H9 (cell line): ENCODE measurements at regions not wholly inside any gene's neighbourhood (a gene's known extent, or its start where the extent isn't known, plus 50 kb on each side); places are given as distances from the start of the nearest gene placed in this dataset.

ENCODE experiments used
- DNase-seq: peaks from one replicate; pipeline ENCODE4 v3.0.0-alpha.2; 2017
- H2AFZ ChIP-seq: one replicate; pipeline ENCODE4 v1.6.1; 2013; ENCODE audit warnings: mild to moderate bottlenecking, low read length, control low read depth, moderate library complexity
- H2AK5ac ChIP-seq: 2 replicates; pipeline ENCODE4 v1.6.1; 2013; ENCODE audit warnings: low read length, control low read depth, mixed read lengths; ENCODE audit not compliant: insufficient read length
- H2BK120ac ChIP-seq: one replicate; pipeline ENCODE4 v1.6.1; 2013; ENCODE audit warnings: low read depth, mild to moderate bottlenecking, low read length, control low read depth, inconsistent platforms; ENCODE audit not compliant: poor library complexity, severe bottlenecking
- H2BK12ac ChIP-seq: 2 replicates; pipeline ENCODE4 v1.6.1; 2013; ENCODE audit warnings: low read length, control low read depth, mixed read lengths, low read depth; ENCODE audit not compliant: insufficient read length
- H2BK15ac ChIP-seq: 2 replicates; pipeline ENCODE4 v1.6.1; 2013; ENCODE audit warnings: low read depth, low read length, control low read depth
- H2BK20ac ChIP-seq: one replicate; pipeline ENCODE4 v1.6.1; 2013; ENCODE audit warnings: low read depth, mild to moderate bottlenecking, low read length, control low read depth, inconsistent platforms; ENCODE audit not compliant: poor library complexity, severe bottlenecking
- H2BK5ac ChIP-seq: 2 replicates; pipeline ENCODE4 v1.6.1; 2013; ENCODE audit warnings: low read length, control low read depth, mixed read lengths; ENCODE audit not compliant: insufficient read length
- H3K14ac ChIP-seq: 2 replicates; pipeline ENCODE4 v1.6.1; 2013; ENCODE audit warnings: low read length, control low read depth; ENCODE audit not compliant: insufficient read depth
- H3K18ac ChIP-seq: 2 replicates; pipeline ENCODE4 v1.6.1; 2013; ENCODE audit warnings: low read depth, mild to moderate bottlenecking, mixed read lengths, low read length, control low read depth; ENCODE audit not compliant: insufficient read length
- H3K23ac ChIP-seq: 2 replicates; pipeline ENCODE4 v1.6.1; 2013; ENCODE audit warnings: low read length, control low read depth, mixed read lengths, low read depth; ENCODE audit not compliant: insufficient read length
- H3K23me2 ChIP-seq: 2 replicates; pipeline ENCODE4 v1.6.1; 2013; ENCODE audit warnings: low read depth, mild to moderate bottlenecking, mixed read lengths, low read length, control low read depth; ENCODE audit not compliant: insufficient read length, poor library complexity, severe bottlenecking
- H3K27ac ChIP-seq: 2 replicates; pipeline ENCODE4 v1.5.1; 2013; ENCODE audit warnings: low read length, control low read depth, mixed read lengths, low read depth; ENCODE audit not compliant: insufficient read length
- H3K27me3 ChIP-seq: 2 replicates; pipeline ENCODE4 v1.6.1; 2013; ENCODE audit warnings: low read length, control low read depth, inconsistent platforms; ENCODE audit not compliant: insufficient read depth
- H3K4ac ChIP-seq: 2 replicates; pipeline ENCODE4 v1.6.1; 2013; ENCODE audit warnings: low read depth, mild to moderate bottlenecking, control low read depth, inconsistent platforms, low read length, moderate library complexity
- H3K4me1 ChIP-seq: 2 replicates; pipeline ENCODE4 v1.6.1; 2013; ENCODE audit warnings: low read length, control low read depth, inconsistent platforms; ENCODE audit not compliant: insufficient read depth
- H3K4me2 ChIP-seq: 2 replicates; pipeline ENCODE4 v1.6.1; 2013; ENCODE audit warnings: low read length, control low read depth, mixed read lengths; ENCODE audit not compliant: insufficient read length, insufficient read depth
- H3K56ac ChIP-seq: 2 replicates; pipeline ENCODE4 v1.6.1; 2013; ENCODE audit warnings: low read depth, mild to moderate bottlenecking, mixed read lengths, low read length, control low read depth; ENCODE audit not compliant: insufficient read length
- H3K79me1 ChIP-seq: 2 replicates; pipeline ENCODE4 v1.6.1; 2013; ENCODE audit warnings: low read depth, mild to moderate bottlenecking, moderate library complexity, low read length, control low read depth, inconsistent platforms; ENCODE audit not compliant: insufficient read depth, poor library complexity, severe bottlenecking
- H3K79me2 ChIP-seq: 2 replicates; pipeline ENCODE4 v1.6.1; 2013; ENCODE audit warnings: low read length, control low read depth, inconsistent platforms; ENCODE audit not compliant: insufficient read depth
- H3K9ac ChIP-seq: 2 replicates; pipeline ENCODE4 v1.6.1; 2013; ENCODE audit warnings: low read length, control low read depth, mixed read lengths; ENCODE audit not compliant: insufficient read length; ENCODE audit errors: extremely low read depth
- H3K9me3 ChIP-seq: one replicate; pipeline ENCODE4 v1.6.1; 2013; ENCODE audit warnings: low read depth, low read length, inconsistent platforms; ENCODE audit not compliant: control insufficient read depth
- H3T11ph ChIP-seq: one replicate; pipeline ENCODE4 v1.6.1; 2013; ENCODE audit warnings: mild to moderate bottlenecking, low read length, control low read depth, inconsistent platforms
- H4K20me1 ChIP-seq: one replicate; pipeline ENCODE4 v1.6.1; 2013; ENCODE audit not compliant: control insufficient read depth, insufficient read length, insufficient read depth
- H4K5ac ChIP-seq: 2 replicates; pipeline ENCODE4 v1.6.1; 2013; ENCODE audit warnings: low read depth, mild to moderate bottlenecking, mixed read lengths, low read length, control low read depth; ENCODE audit not compliant: insufficient read length
- H4K8ac ChIP-seq: replicated peaks from 2 replicates; pipeline ENCODE4 v1.6.1; 2013; ENCODE audit warnings: low read length, control low read depth, mixed read lengths, low read depth; ENCODE audit not compliant: insufficient read length
- H4K91ac ChIP-seq: 2 replicates; pipeline ENCODE4 v1.6.1; 2013; ENCODE audit warnings: low read depth, mild to moderate bottlenecking, moderate library complexity, mixed read lengths, low read length, control low read depth; ENCODE audit not compliant: insufficient read length
- H3K27ac Mint-ChIP-seq, 3 experiments: 2 replicates in 2 of 3; 3 replicates in 1 of 3; pipeline ENCODE4 v1.8.0; 2020 to 2021; ENCODE audit warnings: mixed read lengths in 3 of 3, mild to moderate bottlenecking in 1 of 3, moderate library complexity in 1 of 3
- H3K27me3 Mint-ChIP-seq: 2 replicates; pipeline ENCODE4 v1.8.0; 2021; ENCODE audit warnings: low read depth, mild to moderate bottlenecking, moderate library complexity, mixed read lengths
- H3K36me3 Mint-ChIP-seq, 3 experiments: 2 replicates in 2 of 3; 3 replicates in 1 of 3; pipeline ENCODE4 v1.8.0; 2020 to 2021; ENCODE audit warnings: low read depth in 3 of 3, mixed read lengths in 3 of 3; ENCODE audit not compliant: insufficient read depth in 1 of 3
- H3K4me1 Mint-ChIP-seq, 2 experiments: 2 replicates each; pipeline ENCODE4 v1.8.0; 2020; ENCODE audit warnings: mixed read lengths in 2 of 2
- H3K4me3 Mint-ChIP-seq, 2 experiments: 2 replicates in 1 of 2; 3 replicates in 1 of 2; pipeline ENCODE4 v1.8.0; 2020 to 2021; ENCODE audit warnings: mild to moderate bottlenecking in 2 of 2, mixed read lengths in 2 of 2, moderate library complexity in 1 of 2
- H3K9me3 Mint-ChIP-seq, 2 experiments: 2 replicates in 1 of 2; 3 replicates in 1 of 2; pipeline ENCODE4 v1.8.0; 2020; ENCODE audit warnings: mild to moderate bottlenecking in 2 of 2, mixed read lengths in 2 of 2, moderate library complexity in 1 of 2
- WGBS: extraction: QIAGEN DNeasy Blood & Tissue Kit; methylation state at CpG from one replicate; pipeline ENCODE4 v1.1.7; 2013; ENCODE audit warnings: missing lambda C conversion rate, low lambda C conversion rate, mixed read lengths; ENCODE audit not compliant: insufficient read length; ENCODE audit errors: extremely low coverage; 5-methylcytosine and 5-hydroxymethylcytosine counted together
- TF ChIP-seq, protein P1 (sequence below): fragments of 200-600 bp; sonication (generic); conservative IDR thresholded peaks from 3 replicates; pipeline ENCODE4 v1.8.0; 2021; ENCODE audit warnings: antibody characterized with exemption, mild to moderate bottlenecking

GRCh38 chr1:72847651-72848050 lies 565.3 kb upstream of the NEGR1 start:
- Mint-ChIP-seq H3K27me3 (no peaks in the 10 kb centered on the region), H3K9me3 (no peaks in the 10 kb centered on the region), H3K27ac (peak overlapping the region; percentile 40 to 76 (median 56); a peak in 5 of 7 replicates), H3K4me1 (peaks cover 16 to 29% of the 10 kb centered on the region in 2 experiments), H3K36me3 (no peaks in the 10 kb centered on the region), H3K4me3 (no peak overlapping the region)
- H4K8ac ChIP-seq, result no peak overlapping the region
- H3K14ac ChIP-seq, result no peak overlapping the region
- H2BK120ac ChIP-seq, result no peak overlapping the region
- H3K4ac ChIP-seq, result no peak overlapping the region
- H3K56ac ChIP-seq, result no peak overlapping the region
- H3K4me2 ChIP-seq, result no peak overlapping the region
- no peak overlapping the region for H3K18ac ChIP-seq
- no peak overlapping the region for H4K91ac ChIP-seq
- no peak overlapping the region for H2BK20ac ChIP-seq
- H3K4me1 ChIP-seq, result peaks cover 11% of the 10 kb centered on the region; the same call in 1 of the 2 replicates
- WGBS, result no CpG with 5 or more reads among the region's 3 CpGs
- H2BK12ac ChIP-seq, result no peak overlapping the region
- H3K27me3 ChIP-seq, result no peaks in the 10 kb centered on the region
- no peak overlapping the region for H3T11ph ChIP-seq
- no peak overlapping the region for H3K27ac ChIP-seq
- H2AK5ac ChIP-seq, result no peak overlapping the region
- DNase-seq, result no peak
- TF ChIP-seq, protein P1, sequence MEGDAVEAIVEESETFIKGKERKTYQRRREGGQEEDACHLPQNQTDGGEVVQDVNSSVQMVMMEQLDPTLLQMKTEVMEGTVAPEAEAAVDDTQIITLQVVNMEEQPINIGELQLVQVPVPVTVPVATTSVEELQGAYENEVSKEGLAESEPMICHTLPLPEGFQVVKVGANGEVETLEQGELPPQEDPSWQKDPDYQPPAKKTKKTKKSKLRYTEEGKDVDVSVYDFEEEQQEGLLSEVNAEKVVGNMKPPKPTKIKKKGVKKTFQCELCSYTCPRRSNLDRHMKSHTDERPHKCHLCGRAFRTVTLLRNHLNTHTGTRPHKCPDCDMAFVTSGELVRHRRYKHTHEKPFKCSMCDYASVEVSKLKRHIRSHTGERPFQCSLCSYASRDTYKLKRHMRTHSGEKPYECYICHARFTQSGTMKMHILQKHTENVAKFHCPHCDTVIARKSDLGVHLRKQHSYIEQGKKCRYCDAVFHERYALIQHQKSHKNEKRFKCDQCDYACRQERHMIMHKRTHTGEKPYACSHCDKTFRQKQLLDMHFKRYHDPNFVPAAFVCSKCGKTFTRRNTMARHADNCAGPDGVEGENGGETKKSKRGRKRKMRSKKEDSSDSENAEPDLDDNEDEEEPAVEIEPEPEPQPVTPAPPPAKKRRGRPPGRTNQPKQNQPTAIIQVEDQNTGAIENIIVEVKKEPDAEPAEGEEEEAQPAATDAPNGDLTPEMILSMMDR, result no peak
- no peak overlapping the region for H3K23ac ChIP-seq
- H2BK15ac ChIP-seq, result no peak overlapping the region
- no peak overlapping the region for H3K9ac ChIP-seq
- no peaks in the 10 kb centered on the region for H4K20me1 ChIP-seq
- no peak overlapping the region for H2AFZ ChIP-seq
- H3K9me3 ChIP-seq, result no peaks in the 10 kb centered on the region
- no peaks in the 10 kb centered on the region for H3K79me1 ChIP-seq
- no peaks in the 10 kb centered on the region for H3K23me2 ChIP-seq
- H4K5ac ChIP-seq, result no peak overlapping the region
- H2BK5ac ChIP-seq, result no peak overlapping the region
- H3K79me2 ChIP-seq, result no peaks in the 10 kb centered on the region
